ENCODE measurements at regions not wholly inside any gene's neighbourhood (a gene's known extent, or its start where the extent isn't known, plus 50 kb on each side); places are given as distances from the start of the nearest gene placed in this dataset.

- no peak for DNase-seq (ENCODE audit: low read depth)
Measured at GRCh38 chr21:23445307-23445706, 2162.0 kb downstream of the MRPL39 start.

GRCh38 chr21:23438081-23438480 lies 2169.2 kb downstream of the MRPL39 start:
- DNase-seq (ENCODE audit: low read depth): no peak

- no peak for DNase-seq (ENCODE audit: low read depth)
Measured at GRCh38 chr21:23402929-23403520, 2204.3 kb downstream of the MRPL39 start.

GRCh38 chr21:23401278-23401677 lies 2206.0 kb downstream of the MRPL39 start:
- DNase-seq (ENCODE audit: low read depth): no peak

- no peak for DNase-seq (ENCODE audit: low read depth)
Measured at GRCh38 chr21:23398726-23399125, 2208.6 kb downstream of the MRPL39 start.

- no peak for DNase-seq (ENCODE audit: low read depth)
Measured at GRCh38 chr21:23394458-23394857, 2212.8 kb downstream of the MRPL39 start.

- no peak for DNase-seq (ENCODE audit: low read depth)
Measured at GRCh38 chr21:23384679-23385078, 2222.6 kb downstream of the MRPL39 start.

GRCh38 chr21:23374155-23374554 lies 2233.1 kb downstream of the MRPL39 start:
- no peak for DNase-seq (ENCODE audit: low read depth)

GRCh38 chr21:23356905-23357304 lies 2250.4 kb downstream of the MRPL39 start:
- no peak for DNase-seq (ENCODE audit: low read depth)

GRCh38 chr21:23316190-23316589 lies 2291.1 kb downstream of the MRPL39 start:
- no peak for DNase-seq (ENCODE audit: low read depth)

- no peak for DNase-seq (ENCODE audit: low read depth)
Measured at GRCh38 chr21:23308741-23309140, 2298.5 kb downstream of the MRPL39 start.

- no peak for DNase-seq (ENCODE audit: low read depth)
Measured at GRCh38 chr21:23307065-23307464, 2300.2 kb downstream of the MRPL39 start.

- no peak for DNase-seq (ENCODE audit: low read depth)
Measured at GRCh38 chr21:23292292-23292691, 2294.1 kb downstream of the NCAM2 start.

GRCh38 chr21:23281917-23282316 lies 2283.7 kb downstream of the NCAM2 start:
- no peak for DNase-seq (ENCODE audit: low read depth)

GRCh38 chr21:23249760-23250159 lies 2251.6 kb downstream of the NCAM2 start:
- no peak for DNase-seq (ENCODE audit: low read depth)

- DNase-seq (ENCODE audit: low read depth): no peak
Measured at GRCh38 chr21:23247334-23247733, 2249.1 kb downstream of the NCAM2 start.

- no peak for DNase-seq (ENCODE audit: low read depth)
Measured at GRCh38 chr21:23245255-23245654, 2247.0 kb downstream of the NCAM2 start.

- DNase-seq (ENCODE audit: low read depth): no peak
Measured at GRCh38 chr21:23223882-23224281, 2225.7 kb downstream of the NCAM2 start.

- no peak for DNase-seq (ENCODE audit: low read depth)
Measured at GRCh38 chr21:23218667-23219066, 2220.5 kb downstream of the NCAM2 start.

GRCh38 chr21:23217597-23217996 lies 2219.4 kb downstream of the NCAM2 start:
- DNase-seq (ENCODE audit: low read depth): no peak

GRCh38 chr21:23215261-23215660 lies 2217.1 kb downstream of the NCAM2 start:
- DNase-seq (ENCODE audit: low read depth): no peak

Measured in amniotic epithelial cell (primary cell).